H1 (cell line): ENCODE measurements at regions not wholly inside any gene's neighbourhood (a gene's known extent, or its start where the extent isn't known, plus 50 kb on each side); places are given as distances from the start of the nearest gene placed in this dataset.

Source experiments
- RFX5 ChIP-seq: IDR thresholded peaks from 2 replicates; pipeline ENCODE4 v1.6.1; 2011; ENCODE audit warnings: low read depth, low read length, improper control_type of control experiment, borderline replicate concordance
- TF ChIP-seq, protein P1 (sequence below), 3 experiments: IDR thresholded peaks; 1 replicate in 2 of 3; 2 replicates in 1 of 3; pipeline versions ENCODE4 v1.5.1 to v1.6.1; 2011; ENCODE audit warnings: low read length in 3 of 3, mild to moderate bottlenecking in 3 of 3, inconsistent platforms in 2 of 3, low read depth in 1 of 3, moderate library complexity in 1 of 3; ENCODE audit not compliant: insufficient read depth in 1 of 3; ENCODE audit errors: control extremely low read depth in 1 of 3

GRCh38 chrX:109793191-109793590 is 60.1 kb upstream of the ACSL4 start (continued):
- TF ChIP-seq, protein P1, sequence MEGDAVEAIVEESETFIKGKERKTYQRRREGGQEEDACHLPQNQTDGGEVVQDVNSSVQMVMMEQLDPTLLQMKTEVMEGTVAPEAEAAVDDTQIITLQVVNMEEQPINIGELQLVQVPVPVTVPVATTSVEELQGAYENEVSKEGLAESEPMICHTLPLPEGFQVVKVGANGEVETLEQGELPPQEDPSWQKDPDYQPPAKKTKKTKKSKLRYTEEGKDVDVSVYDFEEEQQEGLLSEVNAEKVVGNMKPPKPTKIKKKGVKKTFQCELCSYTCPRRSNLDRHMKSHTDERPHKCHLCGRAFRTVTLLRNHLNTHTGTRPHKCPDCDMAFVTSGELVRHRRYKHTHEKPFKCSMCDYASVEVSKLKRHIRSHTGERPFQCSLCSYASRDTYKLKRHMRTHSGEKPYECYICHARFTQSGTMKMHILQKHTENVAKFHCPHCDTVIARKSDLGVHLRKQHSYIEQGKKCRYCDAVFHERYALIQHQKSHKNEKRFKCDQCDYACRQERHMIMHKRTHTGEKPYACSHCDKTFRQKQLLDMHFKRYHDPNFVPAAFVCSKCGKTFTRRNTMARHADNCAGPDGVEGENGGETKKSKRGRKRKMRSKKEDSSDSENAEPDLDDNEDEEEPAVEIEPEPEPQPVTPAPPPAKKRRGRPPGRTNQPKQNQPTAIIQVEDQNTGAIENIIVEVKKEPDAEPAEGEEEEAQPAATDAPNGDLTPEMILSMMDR (IDR thresholded peaks at IDR 0.05; ENCODE audit: control extremely low read depth in 1 of 3, insufficient read depth in 1 of 3, low read depth in 1 of 3, low read length in 3 of 3), result no peak
- TF ChIP-seq RFX5, result no peak
- TF ChIP-seq, all 59 proteins: peak for 0
